ENCODE measurements at regions not wholly inside any gene's neighbourhood (a gene's known extent, or its start where the extent isn't known, plus 50 kb on each side); places are given as distances from the start of the nearest gene placed in this dataset.

GRCh38 chr1:55367273-55367672 lies 152.1 kb upstream of the USP24 start:
- DNase-seq (ENCODE audit: low read depth): no peak

- DNase-seq (ENCODE audit: low read depth): no peak
Measured at GRCh38 chr1:55364216-55364615, 149.1 kb upstream of the USP24 start.

- no peak for DNase-seq (ENCODE audit: low read depth)
Measured at GRCh38 chr1:55363268-55363667, 148.1 kb upstream of the USP24 start.

GRCh38 chr1:55362558-55362957 lies 147.4 kb upstream of the USP24 start:
- DNase-seq (ENCODE audit: low read depth): peak; percentile 59

- no peak for DNase-seq (ENCODE audit: low read depth)
Measured at GRCh38 chr1:55359611-55360010, 144.4 kb upstream of the USP24 start.

- DNase-seq (ENCODE audit: low read depth): no peak
Measured at GRCh38 chr1:55358581-55358980, 143.4 kb upstream of the USP24 start.

- DNase-seq (ENCODE audit: low read depth): no peak
Measured at GRCh38 chr1:55355549-55355948, 140.4 kb upstream of the USP24 start.

- no peak for DNase-seq (ENCODE audit: low read depth)
Measured at GRCh38 chr1:55353707-55354620, 138.8 kb upstream of the USP24 start.

- DNase-seq (ENCODE audit: low read depth): no peak
Measured at GRCh38 chr1:55352811-55353180, 137.6 kb upstream of the USP24 start.

- DNase-seq (ENCODE audit: low read depth): no peak
Measured at GRCh38 chr1:55352080-55352810, 137.1 kb upstream of the USP24 start.

GRCh38 chr1:55348356-55348755 lies 133.2 kb upstream of the USP24 start:
- DNase-seq (ENCODE audit: low read depth): no peak

- no peak for DNase-seq (ENCODE audit: low read depth)
Measured at GRCh38 chr1:55347866-55348265, 132.7 kb upstream of the USP24 start.

- DNase-seq (ENCODE audit: low read depth): no peak
Measured at GRCh38 chr1:55347041-55347440, 131.9 kb upstream of the USP24 start.

GRCh38 chr1:55346586-55346985 lies 131.4 kb upstream of the USP24 start:
- no peak for DNase-seq (ENCODE audit: low read depth)

- DNase-seq (ENCODE audit: low read depth): no peak
Measured at GRCh38 chr1:55339681-55340080, 124.5 kb upstream of the USP24 start.

- DNase-seq (ENCODE audit: low read depth): no peak
Measured at GRCh38 chr1:55338448-55338820, 123.3 kb upstream of the USP24 start.

GRCh38 chr1:55337801-55338447 lies 122.8 kb upstream of the USP24 start:
- DNase-seq (ENCODE audit: low read depth): peak; percentile 36

GRCh38 chr1:55334797-55335196 lies 119.6 kb upstream of the USP24 start:
- no peak for DNase-seq (ENCODE audit: low read depth)

- DNase-seq (ENCODE audit: low read depth): no peak
Measured at GRCh38 chr1:55334160-55334559, 119.0 kb upstream of the USP24 start.

- DNase-seq (ENCODE audit: low read depth): no peak
Measured at GRCh38 chr1:55333461-55333860, 118.3 kb upstream of the USP24 start.

- no peak for DNase-seq (ENCODE audit: low read depth)
Measured at GRCh38 chr1:55331351-55331750, 116.2 kb upstream of the USP24 start.

- no peak for DNase-seq (ENCODE audit: low read depth)
Measured at GRCh38 chr1:55329808-55330432, 114.8 kb upstream of the USP24 start.
